NCI-H748 (cell line): ENCODE measurements at regions not wholly inside any gene's neighbourhood (a gene's known extent, or its start where the extent isn't known, plus 50 kb on each side); places are given as distances from the start of the nearest gene placed in this dataset.

Experiments
- DNase-seq: peaks from one replicate; lab custom pipeline; 2025; ENCODE audit not compliant: unreplicated experiment; lab: John Stamatoyannopoulos, UW

DNA sequence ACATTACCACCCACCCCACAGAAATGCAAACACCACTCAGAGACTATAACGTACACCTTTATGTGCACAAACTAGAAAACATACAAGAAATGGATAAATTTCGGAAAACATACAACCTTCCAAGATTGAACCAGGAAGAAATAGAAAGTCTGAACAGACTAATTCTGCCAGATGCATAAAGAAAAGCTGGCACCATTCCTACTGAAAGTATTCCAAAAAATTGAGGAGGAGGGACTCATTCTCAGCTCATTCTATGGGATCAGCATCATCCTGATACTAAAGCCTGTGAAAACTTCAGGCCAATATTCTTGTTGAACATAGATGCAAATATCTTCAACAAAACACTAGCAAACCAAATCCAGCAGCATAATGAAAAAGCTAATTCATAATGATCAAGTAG is 115.1 kb upstream of the CD180 start:
- DNase-seq = no peak

GRCh38 chr5:67311208-67311607 is 114.6 kb upstream of the CD180 start:
- DNase-seq = no peak

- no peak for DNase-seq
Measured at GRCh38 chr5:67310740-67311139, 114.1 kb upstream of the CD180 start.

- peak; percentile 54 for DNase-seq
Measured at GRCh38 chr5:67310169-67310568, 113.6 kb upstream of the CD180 start.

- peak; percentile 21 for DNase-seq
Measured at GRCh38 chr5:67308988-67309688, 112.5 kb upstream of the CD180 start.

GRCh38 chr5:67306965-67307607 is 110.5 kb upstream of the CD180 start:
- no peak for DNase-seq

- no peak for DNase-seq
Measured at GRCh38 chr5:67305913-67306710, 109.5 kb upstream of the CD180 start.

GRCh38 chr5:67305401-67305800 is 108.8 kb upstream of the CD180 start:
- DNase-seq = no peak

DNA sequence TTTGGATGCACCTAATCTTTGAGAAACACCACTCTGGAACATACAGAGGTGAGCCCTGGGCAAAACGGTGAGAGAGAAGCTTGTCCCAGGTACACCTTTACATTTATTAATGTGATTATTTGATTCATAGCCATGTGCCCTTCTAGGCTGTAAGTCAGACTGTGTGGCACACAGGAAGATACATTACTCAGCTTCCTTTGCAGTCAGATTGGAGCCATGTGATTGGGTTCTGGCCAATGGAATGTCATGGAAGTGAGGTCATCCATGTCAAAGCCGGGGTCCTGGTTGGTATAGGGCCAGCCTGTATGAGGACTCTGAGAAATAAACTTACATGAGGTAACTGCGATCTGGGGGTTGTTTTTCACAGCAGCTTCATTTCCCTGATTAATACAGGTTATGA is 106.8 kb upstream of the CD180 start:
- no peak for DNase-seq

GRCh38 chr5:67301285-67301903 is 104.8 kb upstream of the CD180 start:
- DNase-seq = no peak

DNA sequence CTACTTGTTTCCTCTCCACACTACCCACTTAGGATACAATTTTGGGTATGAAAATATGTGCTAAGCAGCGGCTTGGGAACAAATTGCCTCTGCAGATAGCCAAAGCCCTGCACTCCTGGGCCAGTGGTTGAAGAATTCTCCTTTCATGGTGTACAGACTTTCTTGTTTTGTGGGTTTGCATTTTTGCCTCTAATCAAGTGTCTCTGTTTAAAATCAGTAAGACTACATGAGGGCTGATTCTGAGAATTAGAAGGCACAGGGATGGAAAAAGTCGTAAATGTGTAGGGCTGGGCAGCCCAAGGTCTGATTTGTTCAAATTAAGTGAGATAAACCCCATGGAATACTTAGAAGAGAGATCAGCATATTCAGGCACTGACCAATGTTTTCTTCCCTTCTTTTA is 103.7 kb upstream of the CD180 start:
- DNase-seq = no peak

DNA sequence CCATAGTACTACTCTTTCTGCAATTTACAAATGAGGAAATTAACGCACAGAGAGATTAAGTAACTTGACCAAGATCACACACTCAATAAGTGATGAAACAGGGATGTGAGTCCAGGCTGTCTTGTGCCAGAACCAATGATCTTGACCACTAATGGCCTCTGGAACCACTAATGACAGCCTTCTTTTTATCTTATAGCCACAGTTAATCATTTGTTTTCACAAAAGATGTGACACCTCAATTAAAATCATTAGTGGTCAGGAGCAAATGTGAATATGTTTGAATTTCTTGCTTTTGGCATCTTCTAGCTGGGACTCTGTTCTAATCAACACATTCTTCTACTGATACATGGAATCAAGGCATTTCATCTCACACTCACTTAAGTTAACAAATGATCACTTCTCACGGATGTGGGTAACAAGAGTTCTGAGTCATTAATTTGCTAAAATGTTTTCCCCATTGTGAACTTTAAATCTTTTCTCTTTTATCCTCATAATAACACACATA is 102.7 kb upstream of the CD180 start:
- no peak for DNase-seq

DNA sequence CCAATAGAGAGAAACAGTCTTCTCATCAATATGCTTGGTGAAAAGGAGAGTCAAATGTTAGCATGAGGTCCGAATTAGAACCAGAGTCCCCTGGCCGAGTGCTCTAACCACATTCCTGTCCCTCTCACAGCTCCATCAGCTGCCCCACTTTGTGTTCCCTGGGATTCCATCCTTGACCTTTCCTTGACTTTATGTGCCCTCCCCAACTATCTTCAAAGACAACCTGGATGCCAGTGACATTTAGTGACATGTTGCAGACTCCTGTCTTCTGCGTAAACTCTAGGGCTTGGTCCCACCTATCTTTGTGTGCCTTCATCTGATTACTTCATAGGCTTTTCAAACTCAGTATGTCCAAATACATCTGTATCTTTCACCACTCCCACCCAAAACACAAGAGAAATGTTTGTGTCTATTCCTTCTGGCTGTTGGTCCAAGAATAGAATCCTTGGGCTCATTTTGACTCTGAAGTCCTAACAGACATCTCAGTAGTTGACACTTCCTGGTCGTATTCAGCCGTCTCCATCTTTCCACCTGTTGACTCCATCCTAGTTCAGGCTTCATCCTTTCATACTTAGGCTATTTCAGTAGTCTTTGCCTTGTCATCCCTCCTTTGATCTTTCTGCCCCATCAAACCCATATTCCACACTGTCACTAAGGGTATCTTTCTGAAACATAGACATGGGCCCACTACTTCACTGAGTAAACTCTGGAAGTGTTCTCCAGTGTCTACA is 101.4 kb upstream of the CD180 start:
- no peak for DNase-seq

DNA sequence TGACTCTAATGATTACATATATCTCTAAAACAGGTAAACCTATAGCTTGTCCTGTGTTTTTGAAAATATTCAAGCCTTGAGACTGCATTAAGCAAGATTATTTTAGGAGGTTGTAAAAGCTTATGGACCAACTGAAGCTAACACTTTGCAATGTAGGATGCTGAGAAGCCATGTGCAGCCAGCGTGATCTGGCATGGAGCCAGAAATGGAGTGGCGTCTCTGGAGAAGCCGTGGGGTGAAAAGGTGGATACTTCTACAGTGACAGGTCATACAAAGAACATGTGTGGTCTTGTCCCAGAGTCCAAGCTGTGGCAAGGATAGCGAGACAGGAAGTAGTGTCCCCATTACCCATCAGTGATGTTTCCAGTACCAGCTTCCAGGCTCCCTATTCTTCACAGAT is 100.8 kb upstream of the CD180 start:
- DNase-seq = peak; percentile 78

GRCh38 chr5:67294266-67294938 is 97.8 kb upstream of the CD180 start:
- DNase-seq = no peak

DNA sequence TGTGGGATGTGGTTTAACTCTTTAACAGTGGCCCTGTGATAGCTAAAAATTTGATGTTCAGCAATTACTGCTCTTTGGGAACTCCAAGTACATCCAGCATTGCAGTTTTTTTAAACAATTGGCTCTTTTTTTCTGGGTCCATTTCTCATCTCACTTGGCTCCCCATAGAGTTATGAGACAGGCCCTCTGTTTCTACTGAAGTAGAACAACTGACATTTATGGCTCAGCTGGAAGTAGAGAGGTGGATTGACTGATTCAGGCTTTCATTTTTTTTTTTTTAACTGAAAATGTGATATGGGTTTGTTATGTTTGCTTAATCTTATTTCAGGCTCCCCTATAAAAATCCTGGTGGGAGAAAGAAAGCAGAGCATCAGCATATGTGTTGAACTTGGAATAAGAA is 96.6 kb upstream of the CD180 start:
- DNase-seq = no peak

DNA sequence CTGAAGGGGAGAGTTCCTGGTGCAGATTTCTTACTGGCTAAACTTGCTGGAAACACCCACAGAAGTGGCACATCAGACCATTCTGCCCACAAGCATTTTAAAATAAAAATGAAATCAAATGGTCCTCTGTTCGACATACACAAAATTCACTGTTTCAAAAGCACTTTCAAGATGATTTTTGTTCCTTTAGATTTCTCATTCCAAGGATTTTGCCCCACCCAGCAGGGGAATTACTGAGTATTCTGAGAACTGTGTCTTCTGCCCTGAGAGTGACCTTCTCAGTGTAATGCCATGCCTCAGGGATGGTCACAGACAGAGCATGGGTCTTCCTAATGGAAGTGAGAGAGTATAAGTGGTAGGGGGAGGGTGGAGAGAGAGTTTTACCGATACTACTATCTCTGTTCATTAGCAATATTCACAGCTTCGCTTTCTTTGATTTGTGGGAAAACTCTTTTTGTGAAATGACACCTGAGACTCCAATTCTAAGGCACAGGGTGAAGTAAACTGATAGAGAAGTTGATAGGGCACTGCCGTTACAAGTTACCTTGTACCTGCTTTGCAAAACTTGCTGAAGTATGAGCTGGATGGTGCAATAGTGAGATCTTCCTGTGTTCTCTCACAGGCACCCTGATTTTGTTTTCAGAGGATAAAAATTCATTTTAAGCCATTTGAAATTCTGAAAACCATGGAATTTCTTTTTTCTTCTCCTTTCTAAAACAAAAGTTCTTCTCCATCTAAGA is 95.8 kb upstream of the CD180 start:
- DNase-seq = no peak

DNA sequence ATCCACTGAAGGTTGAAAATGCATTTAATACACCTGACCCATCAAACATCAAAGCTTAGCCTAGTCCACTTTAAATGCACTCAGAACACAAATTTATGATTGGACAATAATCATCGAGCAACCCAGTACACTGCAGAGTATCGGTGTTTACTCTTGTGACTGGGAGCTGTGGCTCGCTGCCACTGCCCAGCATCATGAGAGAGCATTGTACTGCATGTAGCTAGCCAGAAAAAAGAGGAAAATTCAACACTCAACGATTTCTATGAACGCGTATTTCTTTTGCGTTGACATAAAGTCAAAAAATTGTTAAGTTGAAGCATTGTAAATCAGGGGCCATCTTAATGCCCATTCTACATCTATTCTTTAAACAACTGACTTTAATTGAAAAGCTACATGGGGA is 95.1 kb upstream of the CD180 start:
- DNase-seq = no peak

DNA sequence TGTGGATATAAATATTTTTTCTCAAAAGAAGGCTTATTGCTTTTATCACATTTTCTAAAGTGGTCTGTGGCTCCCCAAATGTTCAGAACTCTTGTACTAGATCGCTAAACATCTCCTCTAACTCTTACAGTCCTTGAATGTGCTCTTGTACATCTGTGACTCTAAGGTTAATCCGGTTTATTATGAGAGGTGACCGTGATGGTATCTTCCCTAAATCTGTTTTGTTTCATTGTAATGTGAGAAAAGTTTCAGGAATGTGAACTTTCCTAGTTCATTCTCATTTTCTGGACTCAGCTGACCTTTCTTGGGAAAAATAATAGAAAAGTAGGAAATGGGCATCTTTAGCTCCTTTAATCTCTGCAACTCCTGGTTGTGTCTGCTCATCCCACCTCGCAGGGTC is 94.5 kb upstream of the CD180 start:
- no peak for DNase-seq

DNA sequence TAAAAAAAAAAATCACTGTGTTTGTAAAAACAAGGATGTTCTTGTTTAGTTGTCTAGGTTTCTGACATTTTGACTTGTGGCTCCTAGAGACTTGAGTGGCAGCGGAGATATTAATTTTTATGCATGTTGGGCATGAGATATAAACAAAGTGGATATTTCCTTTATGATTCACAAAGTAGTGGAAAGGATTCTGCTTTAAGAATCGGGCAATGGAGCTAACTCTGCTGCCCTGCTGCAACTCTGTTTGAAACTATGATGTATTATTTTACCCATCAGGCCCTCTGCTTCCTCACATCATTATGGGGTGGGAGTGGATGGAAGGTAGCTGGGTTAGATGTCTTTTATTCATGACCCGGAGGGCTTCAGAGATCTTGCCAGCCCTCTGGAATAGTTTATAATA is 94.1 kb upstream of the CD180 start:
- no peak for DNase-seq
